Endodermal cell (in vitro differentiated cells): ENCODE measurements at regions not wholly inside any gene's neighbourhood (a gene's known extent, or its start where the extent isn't known, plus 50 kb on each side); places are given as distances from the start of the nearest gene placed in this dataset.

ENCODE experiments used
- DNase-seq: peaks from one replicate; pipeline ENCODE4 v3.0.0-alpha.2; 2017
- H3K27ac ChIP-seq: 2 replicates; pipeline ENCODE4 v1.5.1; 2013; ENCODE audit warnings: mild to moderate bottlenecking, low read depth, low read length, moderate library complexity
- H3K27me3 ChIP-seq: 2 replicates; pipeline ENCODE4 v1.6.1; 2013; ENCODE audit warnings: mild to moderate bottlenecking, low read length, moderate library complexity; ENCODE audit not compliant: insufficient read depth, control insufficient read depth, poor library complexity, severe bottlenecking
- H3K36me3 ChIP-seq: 2 replicates; pipeline ENCODE4 v1.7.0; 2013; ENCODE audit warnings: mild to moderate bottlenecking, low read length, moderate library complexity; ENCODE audit not compliant: control insufficient read depth, insufficient read depth
- H3K4me1 ChIP-seq: one replicate; pipeline ENCODE4 v1.7.0; 2013; ENCODE audit warnings: low read length; ENCODE audit not compliant: control insufficient read depth, insufficient read depth
- H3K4me3 ChIP-seq: 2 replicates; pipeline ENCODE4 v1.5.1; 2013; ENCODE audit warnings: mild to moderate bottlenecking, low read length, moderate library complexity
- H3K9ac ChIP-seq: 2 replicates; pipeline ENCODE4 v1.6.1; 2013; ENCODE audit warnings: mild to moderate bottlenecking, low read length, moderate library complexity; ENCODE audit not compliant: poor library complexity, severe bottlenecking; ENCODE audit errors: extremely low read depth
- H3K9me3 ChIP-seq: 2 replicates; pipeline ENCODE4 v1.6.1; 2013; ENCODE audit warnings: mild to moderate bottlenecking, low read length, moderate library complexity; ENCODE audit not compliant: control insufficient read depth
- H3K27ac Mint-ChIP-seq: 2 replicates; pipeline ENCODE4 v1.8.0; 2020; ENCODE audit warnings: mixed read lengths
- H3K27me3 Mint-ChIP-seq: 2 replicates; pipeline ENCODE4 v1.8.0; 2021; ENCODE audit warnings: mild to moderate bottlenecking, mixed read lengths; ENCODE audit not compliant: insufficient read depth
- H3K36me3 Mint-ChIP-seq: 2 replicates; pipeline ENCODE4 v1.8.0; 2020; ENCODE audit warnings: low read depth, mixed read lengths
- H3K4me1 Mint-ChIP-seq: 2 replicates; pipeline ENCODE4 v1.8.0; 2020; ENCODE audit warnings: mixed read lengths
- H3K4me3 Mint-ChIP-seq: 2 replicates; pipeline ENCODE4 v1.8.0; 2020; ENCODE audit warnings: mild to moderate bottlenecking, moderate library complexity, mixed read lengths
- H3K9me3 Mint-ChIP-seq: 2 replicates; pipeline ENCODE4 v1.8.0; 2020; ENCODE audit warnings: mild to moderate bottlenecking, mixed read lengths
- WGBS, 2 experiments: methylation state at CpG; one replicate each; pipeline versions ENCODE4 v1.1.5 to v1.1.7; 2013; ENCODE audit warnings: missing lambda C conversion rate in 2 of 2, mixed read lengths in 1 of 2; ENCODE audit not compliant: insufficient coverage in 1 of 2, insufficient read length in 1 of 2; 5-methylcytosine and 5-hydroxymethylcytosine counted together
- TF ChIP-seq, protein P1 (sequence below): fragments of 200-600 bp; sonication (generic); conservative IDR thresholded peaks from 2 replicates; pipeline ENCODE4 v1.5.0; 2021; ENCODE audit warnings: antibody characterized with exemption, mild to moderate bottlenecking

- Mint-ChIP-seq H3K9me3 (peaks cover 8% of the 10 kb centered on the region), H3K4me3 (no peak overlapping the region), H3K27me3 (no peaks in the 10 kb centered on the region), H3K36me3 (no peaks in the 10 kb centered on the region), H3K27ac (no peak overlapping the region), H3K4me1 (peaks cover 19% of the 10 kb centered on the region)
- H3K9ac ChIP-seq = no peak overlapping the region
- H3K27me3 ChIP-seq = no peaks in the 10 kb centered on the region
- TF ChIP-seq, protein P1, sequence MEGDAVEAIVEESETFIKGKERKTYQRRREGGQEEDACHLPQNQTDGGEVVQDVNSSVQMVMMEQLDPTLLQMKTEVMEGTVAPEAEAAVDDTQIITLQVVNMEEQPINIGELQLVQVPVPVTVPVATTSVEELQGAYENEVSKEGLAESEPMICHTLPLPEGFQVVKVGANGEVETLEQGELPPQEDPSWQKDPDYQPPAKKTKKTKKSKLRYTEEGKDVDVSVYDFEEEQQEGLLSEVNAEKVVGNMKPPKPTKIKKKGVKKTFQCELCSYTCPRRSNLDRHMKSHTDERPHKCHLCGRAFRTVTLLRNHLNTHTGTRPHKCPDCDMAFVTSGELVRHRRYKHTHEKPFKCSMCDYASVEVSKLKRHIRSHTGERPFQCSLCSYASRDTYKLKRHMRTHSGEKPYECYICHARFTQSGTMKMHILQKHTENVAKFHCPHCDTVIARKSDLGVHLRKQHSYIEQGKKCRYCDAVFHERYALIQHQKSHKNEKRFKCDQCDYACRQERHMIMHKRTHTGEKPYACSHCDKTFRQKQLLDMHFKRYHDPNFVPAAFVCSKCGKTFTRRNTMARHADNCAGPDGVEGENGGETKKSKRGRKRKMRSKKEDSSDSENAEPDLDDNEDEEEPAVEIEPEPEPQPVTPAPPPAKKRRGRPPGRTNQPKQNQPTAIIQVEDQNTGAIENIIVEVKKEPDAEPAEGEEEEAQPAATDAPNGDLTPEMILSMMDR = peak; percentile 36
- no peaks in the 10 kb centered on the region for H3K9me3 ChIP-seq
- WGBS, 2 experiments = 79 to 88% methylated on average over 4 to 5 of the region's 5 CpGs
- no peak overlapping the region for H3K27ac ChIP-seq
- H3K36me3 ChIP-seq = no peaks in the 10 kb centered on the region
- H3K4me3 ChIP-seq = no peak overlapping the region
- H3K4me1 ChIP-seq = no peaks in the 10 kb centered on the region
- no peak for DNase-seq
Measured at GRCh38 chr16:59204589-59204988, 470.5 kb upstream of the GOT2 start.

DNA sequence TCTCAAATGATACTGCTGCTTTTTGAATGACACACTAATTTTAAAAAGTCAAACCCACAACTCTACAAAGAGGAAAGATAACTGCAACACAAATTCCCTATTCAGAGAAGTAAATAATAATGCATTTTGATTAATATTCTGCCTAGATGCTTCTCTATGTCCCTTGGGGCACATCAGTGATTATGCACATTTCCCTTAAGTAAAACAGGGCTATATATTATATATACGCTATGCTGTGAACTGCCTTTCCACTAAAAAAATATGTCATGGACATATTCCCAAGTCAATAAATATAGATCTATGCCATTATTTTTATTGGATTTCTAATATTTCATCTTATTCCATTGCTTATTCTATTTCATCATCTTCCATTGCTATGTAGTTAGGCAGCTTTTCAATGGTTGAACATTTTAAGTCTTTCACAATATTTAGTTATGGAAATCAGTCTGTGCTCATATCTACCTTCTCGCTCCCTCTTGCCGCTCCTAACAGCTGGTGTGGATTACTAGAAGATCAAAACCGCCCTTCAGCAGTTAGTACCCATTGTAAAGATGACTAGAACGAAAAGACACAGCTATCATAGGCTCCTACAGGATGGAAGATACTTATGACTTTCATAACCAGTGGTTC is 468.2 kb upstream of the GOT2 start:
- peaks cover 11% of the 10 kb centered on the region for H3K4me1 Mint-ChIP-seq
- no peaks in the 10 kb centered on the region for H3K27me3 ChIP-seq
- H3K36me3 Mint-ChIP-seq = no peaks in the 10 kb centered on the region
- H3K27ac ChIP-seq = no peak overlapping the region
- H3K27me3 Mint-ChIP-seq = no peaks in the 10 kb centered on the region
- 93 to 94% methylated on average over 4 to 5 of the region's 5 CpGs for WGBS, 2 experiments
- H3K36me3 ChIP-seq = no peaks in the 10 kb centered on the region
- no peaks in the 10 kb centered on the region for H3K4me1 ChIP-seq
- TF ChIP-seq, protein P1 = no peak
- peaks cover 4% of the 10 kb centered on the region for H3K9me3 Mint-ChIP-seq
- H3K4me3 Mint-ChIP-seq = no peak overlapping the region
- H3K27ac Mint-ChIP-seq = no peak overlapping the region
- no peak overlapping the region for H3K9ac ChIP-seq
- no peaks in the 10 kb centered on the region for H3K9me3 ChIP-seq
- no peak for DNase-seq
- H3K4me3 ChIP-seq = no peak overlapping the region

GRCh38 chr16:59201821-59202220 is 467.7 kb upstream of the GOT2 start:
- TF ChIP-seq, protein P1 = no peak
- Histone ChIP-seq H3K27ac (no peak overlapping the region), H3K36me3 (no peaks in the 10 kb centered on the region), H3K4me3 (no peak overlapping the region), H3K27me3 (no peaks in the 10 kb centered on the region), H3K4me1 (no peaks in the 10 kb centered on the region), H3K9ac (no peak overlapping the region), H3K9me3 (no peaks in the 10 kb centered on the region)
- no peaks in the 10 kb centered on the region for H3K27me3 Mint-ChIP-seq
- no peaks in the 10 kb centered on the region for H3K36me3 Mint-ChIP-seq
- H3K4me1 Mint-ChIP-seq = peaks cover 11% of the 10 kb centered on the region
- no peak overlapping the region for H3K4me3 Mint-ChIP-seq
- no peak overlapping the region for H3K27ac Mint-ChIP-seq
- no peak for DNase-seq
- H3K9me3 Mint-ChIP-seq = peaks cover 4% of the 10 kb centered on the region
- no CpG with 5 or more reads among the region's 1 CpG for WGBS, 2 experiments
